Renal cortical epithelial cell (primary cell): ENCODE measurements at regions not wholly inside any gene's neighbourhood (a gene's known extent, or its start where the extent isn't known, plus 50 kb on each side); places are given as distances from the start of the nearest gene placed in this dataset.

Experiments used
- DNase-seq: peaks from one replicate; pipeline ENCODE4 v3.0.0-alpha.2; 2011; ENCODE audit warnings: low read depth

DNA sequence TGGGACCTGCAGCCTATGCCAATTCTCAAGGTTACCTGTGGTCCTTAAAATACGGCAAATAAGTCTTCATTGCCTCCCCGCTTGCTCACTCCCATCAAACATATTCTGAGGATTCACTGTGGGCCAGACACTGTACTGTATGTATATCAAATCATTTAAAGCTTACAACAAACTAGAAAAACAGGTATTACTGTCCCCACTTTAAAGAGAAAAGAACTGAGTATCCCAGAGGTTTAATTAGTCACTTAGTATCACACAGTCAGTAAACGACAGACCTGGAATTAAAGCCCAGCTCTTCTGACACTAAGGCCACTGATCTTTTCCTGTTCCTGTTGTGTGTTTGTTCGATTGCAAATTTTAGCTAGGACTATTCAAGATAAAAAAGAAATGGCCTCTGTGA, 248.2 kb downstream of the ACTL7B start:
- no peak for DNase-seq

DNA sequence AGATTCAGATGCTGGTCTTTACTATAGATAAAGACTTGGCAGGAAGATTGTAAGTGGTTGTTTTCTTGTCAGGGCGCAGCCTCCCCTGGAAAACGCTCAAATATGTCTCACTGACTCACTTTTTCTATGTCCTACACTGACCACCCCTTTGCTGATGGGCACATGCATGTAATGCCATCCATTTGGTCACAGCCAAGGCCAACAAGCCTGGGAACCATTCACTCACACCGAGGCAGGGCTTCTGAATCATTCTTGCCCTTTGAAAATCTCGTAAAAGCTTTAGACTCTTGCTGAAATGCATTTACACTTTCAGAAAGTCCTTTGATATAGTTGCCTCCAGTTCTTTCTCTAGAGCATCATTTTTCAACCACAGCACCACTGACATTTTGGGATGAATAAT, 249.4 kb downstream of the ACTL7B start:
- no peak for DNase-seq

- DNase-seq: no peak
Measured at GRCh38 chr9:108603141-108603540, 252.6 kb downstream of the ACTL7B start.

- no peak for DNase-seq
Measured at GRCh38 chr9:108600896-108601295, 254.9 kb downstream of the ACTL7B start.

- DNase-seq: no peak
Measured at GRCh38 chr9:108599571-108599970, 256.2 kb downstream of the ACTL7B start.

DNA sequence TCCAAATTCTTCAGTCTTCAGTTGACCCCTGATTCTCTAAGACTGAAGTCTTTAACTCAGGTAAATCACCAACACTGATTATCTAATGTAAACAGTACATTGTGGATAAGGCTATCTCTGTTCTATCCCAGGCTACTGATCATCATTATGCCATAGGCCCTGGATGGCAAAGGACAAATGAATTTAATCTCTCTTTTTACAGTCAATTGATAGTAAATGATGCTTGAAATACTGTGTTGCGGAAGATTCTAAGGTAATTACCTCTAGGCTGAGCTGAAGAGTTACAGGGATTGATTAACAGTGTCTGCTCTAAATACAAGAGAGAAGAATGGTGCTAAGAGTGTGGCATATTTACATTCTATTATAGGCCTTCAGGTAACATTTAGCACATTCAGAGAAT, 264.7 kb downstream of the ACTL7B start:
- DNase-seq: no peak

GRCh38 chr9:108588246-108588645, 267.5 kb downstream of the ACTL7B start:
- DNase-seq: no peak

DNA sequence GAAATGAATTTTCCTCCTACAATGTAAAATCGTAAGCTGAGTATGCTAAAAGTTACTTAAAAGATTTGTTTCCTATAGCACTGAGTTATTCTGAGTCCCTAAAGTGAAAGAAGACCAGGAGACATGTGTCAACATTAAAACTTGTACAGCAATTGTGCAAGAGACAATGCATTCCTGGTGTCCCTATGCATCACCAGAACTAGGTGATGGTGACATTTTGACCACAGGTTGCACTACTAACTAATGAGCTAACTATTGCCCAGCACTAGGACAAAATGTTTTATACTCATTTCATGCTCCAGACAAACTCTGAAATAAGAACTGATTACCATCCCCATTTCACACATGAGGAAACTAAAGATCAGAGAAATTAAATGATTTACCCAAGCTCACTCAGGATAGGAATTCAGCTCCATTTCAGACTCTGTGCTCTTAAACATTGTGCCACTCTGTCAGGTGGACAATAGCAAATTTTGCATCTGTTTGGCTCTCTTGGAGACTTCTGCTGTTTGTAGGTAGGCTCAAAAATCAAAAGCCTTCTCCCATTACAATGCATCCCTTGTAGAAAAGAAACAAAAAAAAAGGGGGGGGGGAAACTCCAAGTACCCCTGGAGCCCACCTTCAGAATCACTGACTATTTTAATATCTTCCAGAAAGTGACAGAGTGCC, 269.2 kb downstream of the ACTL7B start:
- DNase-seq: peak; percentile 28

DNA sequence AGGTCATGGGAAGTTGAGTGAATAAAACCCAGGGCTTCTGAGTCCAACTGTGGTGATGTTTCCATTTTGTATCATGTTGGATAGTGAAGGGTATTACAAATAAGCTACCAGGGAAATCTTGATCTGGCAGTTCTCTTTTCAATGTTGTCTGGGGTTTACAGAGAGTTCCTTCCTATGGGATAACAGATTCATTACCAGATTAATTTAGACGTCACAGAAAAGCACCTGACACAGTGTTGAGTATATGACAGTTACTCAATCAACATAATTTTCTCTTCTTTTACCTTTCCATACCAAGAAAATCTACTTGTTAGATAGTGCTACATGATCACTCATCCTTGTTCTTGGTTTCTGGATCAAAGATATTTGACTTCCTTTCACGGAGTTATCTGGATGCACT, 270.9 kb downstream of the ACTL7B start:
- DNase-seq: no peak

DNA sequence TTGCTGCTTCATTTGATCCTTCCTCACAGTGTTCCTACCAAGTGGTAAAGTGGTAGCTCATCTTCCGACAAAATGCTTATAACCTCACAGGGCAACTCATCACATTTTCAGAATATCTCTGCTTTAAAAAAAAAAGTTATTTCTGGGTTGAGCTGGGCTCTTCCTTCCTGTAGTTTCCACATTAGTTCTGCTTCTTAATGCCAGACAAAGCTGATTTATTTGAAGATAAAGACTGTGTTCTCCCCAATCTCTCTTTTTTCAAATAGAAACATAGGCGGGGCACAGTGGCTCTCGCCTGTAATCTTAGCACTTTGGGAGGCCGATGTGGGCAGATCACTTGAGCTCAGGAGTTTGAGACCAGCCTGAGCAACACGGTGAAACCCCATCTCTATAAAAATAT, 273.1 kb downstream of the ACTL7B start:
- no peak for DNase-seq

- DNase-seq: peak; percentile 86
Measured at GRCh38 chr9:108579757-108580439, 275.9 kb downstream of the ACTL7B start.

- no peak for DNase-seq
Measured at GRCh38 chr9:108575276-108575675, 280.5 kb downstream of the ACTL7B start.

DNA sequence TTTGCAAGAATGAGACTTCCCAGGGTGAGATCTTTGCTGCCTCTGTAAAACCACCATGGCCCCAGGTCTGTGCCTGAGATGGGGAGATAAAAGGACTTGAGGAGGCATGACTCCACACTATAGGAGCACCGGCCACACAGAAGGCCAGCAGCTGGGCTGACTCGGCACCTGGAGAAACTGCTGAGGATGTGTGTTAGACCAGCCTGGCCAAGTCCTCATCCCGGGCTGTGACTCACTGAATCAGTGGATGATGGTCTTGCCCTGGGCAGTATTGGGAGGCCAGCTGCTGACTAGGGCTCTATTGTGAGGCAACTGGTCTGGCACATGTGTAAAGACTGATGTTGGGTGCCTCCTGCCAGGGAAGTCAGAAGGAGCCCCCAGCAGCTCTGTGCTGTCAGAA, 286.2 kb downstream of the ACTL7B start:
- no peak for DNase-seq

- DNase-seq: no peak
Measured at GRCh38 chr9:108568093-108568492, 287.7 kb downstream of the ACTL7B start.

DNA sequence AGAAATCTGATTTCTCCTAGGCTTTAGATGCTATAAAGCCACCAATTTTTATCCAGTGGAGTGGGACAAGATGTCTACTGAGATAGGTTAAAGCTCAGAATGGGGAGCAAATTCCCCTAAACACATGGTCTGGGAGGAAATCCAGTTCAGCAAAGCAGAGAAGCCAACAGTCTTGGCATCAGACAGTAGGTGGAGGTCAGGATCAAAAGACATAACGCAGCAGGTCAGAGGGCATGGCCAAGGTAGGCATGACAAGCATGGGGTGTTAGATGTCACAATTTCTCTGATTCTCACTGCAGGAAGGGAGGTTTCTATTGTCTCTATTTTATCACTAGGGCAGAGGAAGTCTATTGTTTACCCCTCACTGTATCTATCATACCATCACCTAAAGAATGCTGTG, 288.2 kb downstream of the ACTL7B start:
- no peak for DNase-seq

DNA sequence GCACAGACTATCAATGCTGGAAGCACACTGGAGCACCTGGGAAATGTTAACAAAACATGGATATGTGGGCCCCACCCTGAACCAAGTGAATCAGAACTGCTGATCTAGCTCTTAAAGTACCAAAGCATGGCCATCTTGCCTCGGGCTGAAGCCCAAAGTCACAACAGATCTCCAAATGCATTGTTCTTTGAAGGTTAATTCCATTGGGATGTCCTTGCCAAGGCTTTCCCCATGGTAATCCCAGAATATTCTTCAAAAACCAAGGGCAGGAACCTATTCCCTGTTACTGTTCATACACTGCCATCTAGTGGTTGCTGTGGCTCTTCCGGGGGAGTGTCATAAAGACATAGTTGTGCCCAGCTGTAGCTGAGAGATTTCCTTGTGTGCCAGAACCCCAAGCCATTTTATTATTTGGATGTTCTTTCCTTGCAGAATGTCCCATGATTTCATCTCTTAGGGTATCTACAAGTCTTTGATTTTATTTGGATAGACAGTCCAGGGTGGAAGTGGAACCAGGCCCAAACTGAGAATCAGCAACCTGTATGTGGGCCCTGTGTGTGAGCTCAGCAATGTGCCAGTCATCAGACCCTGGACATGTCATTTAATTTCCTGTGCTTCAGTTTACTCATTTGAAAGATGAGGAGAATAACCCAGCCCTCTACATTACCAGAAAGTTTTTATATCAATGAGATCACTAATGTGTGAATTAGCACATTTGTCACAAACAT, 290.0 kb downstream of the ACTL7B start:
- DNase-seq: peak; percentile 77

- DNase-seq: no peak
Measured at GRCh38 chr9:108562176-108562575, 293.6 kb downstream of the ACTL7B start.

DNA sequence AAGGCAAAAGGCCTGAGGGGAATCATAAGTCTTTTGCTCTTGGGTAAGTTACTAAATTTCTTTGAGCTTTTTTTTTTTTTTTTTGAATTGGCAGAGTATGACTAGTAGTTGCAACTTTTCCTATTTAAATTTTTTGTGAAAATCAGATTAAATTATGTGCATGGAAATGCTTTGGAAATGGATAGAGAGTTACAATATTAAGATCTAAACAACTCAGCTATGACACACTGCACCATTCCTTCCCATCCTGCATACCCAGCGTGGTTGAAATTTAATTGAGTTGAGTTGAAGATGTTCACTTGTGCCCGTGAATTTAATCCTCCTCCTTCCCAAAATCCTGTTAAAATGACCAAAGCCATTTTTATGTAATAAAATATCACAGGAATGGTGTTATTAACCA, 296.4 kb downstream of the ACTL7B start:
- no peak for DNase-seq

DNA sequence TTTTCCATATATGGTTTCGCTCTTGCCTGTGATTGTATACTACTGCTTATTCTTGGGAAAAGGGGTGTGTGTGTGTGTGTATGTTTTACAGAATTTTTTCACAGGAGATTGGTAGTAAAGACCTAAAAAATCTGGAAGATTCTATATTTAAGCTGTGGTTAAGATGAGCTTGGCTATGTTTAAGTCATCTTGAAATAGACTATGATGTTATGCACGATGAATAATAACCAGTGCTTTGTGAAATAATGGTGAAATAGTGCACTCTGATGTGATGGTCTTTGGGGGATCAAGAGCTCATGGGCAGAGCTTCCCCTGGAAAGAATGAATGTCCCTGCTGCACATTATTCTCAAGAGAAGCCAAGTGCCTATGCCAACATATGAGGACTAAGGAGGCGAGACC, 301.0 kb downstream of the ACTL7B start:
- no peak for DNase-seq

DNA sequence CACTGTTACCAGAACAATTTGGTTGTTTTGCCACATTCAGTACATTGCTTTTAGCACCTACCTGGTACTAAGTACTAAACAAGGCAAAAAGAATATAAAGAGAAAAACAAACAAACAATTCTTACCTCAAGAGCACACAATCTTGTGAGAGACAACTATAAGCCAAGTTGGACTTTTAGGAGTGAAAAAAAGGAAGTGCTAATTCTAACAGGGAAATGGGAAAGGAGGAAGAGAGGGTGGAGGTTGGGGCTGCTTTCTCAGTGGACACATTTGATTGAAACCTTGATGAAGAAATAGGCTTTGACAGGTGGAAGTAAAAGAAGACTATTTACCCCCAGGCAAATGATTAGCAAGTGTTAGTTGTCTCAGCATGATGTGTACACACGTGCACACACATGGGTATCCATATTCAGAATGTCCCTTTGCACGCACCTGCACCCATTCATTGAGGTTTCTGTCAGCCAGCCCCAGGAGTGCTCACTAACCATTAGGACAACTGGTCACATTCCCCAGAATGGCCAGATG, 302.6 kb downstream of the ACTL7B start:
- no peak for DNase-seq

- DNase-seq: peak; percentile 91
Measured at GRCh38 chr9:108552459-108553040, 303.2 kb downstream of the ACTL7B start.

GRCh38 chr9:108551030-108551841, 304.6 kb downstream of the ACTL7B start:
- DNase-seq: peak; percentile 98
